GM12874 (cell line): ENCODE measurements at regions not wholly inside any gene's neighbourhood (a gene's known extent, or its start where the extent isn't known, plus 50 kb on each side); places are given as distances from the start of the nearest gene placed in this dataset.

Source experiments
- CTCF ChIP-seq: IDR thresholded peaks from 2 replicates; pipeline ENCODE4 v1.5.1; 2011; ENCODE audit warnings: low read depth, mild to moderate bottlenecking, control low read depth, low read length, moderate library complexity; ENCODE audit not compliant: insufficient read depth

- TF ChIP-seq CTCF: no peak
Measured at GRCh38 chr16:6892966-6893365, 439.7 kb upstream of the RBFOX1 start.

GRCh38 chr16:6891496-6891895 is 441.1 kb upstream of the RBFOX1 start:
- TF ChIP-seq CTCF: no peak

GRCh38 chr16:6888531-6888930 is 444.1 kb upstream of the RBFOX1 start:
- TF ChIP-seq CTCF: no peak

GRCh38 chr16:6884002-6884401 is 448.6 kb upstream of the RBFOX1 start:
- no peak for TF ChIP-seq CTCF

GRCh38 chr16:6880263-6880662 is 452.4 kb upstream of the RBFOX1 start:
- TF ChIP-seq CTCF: no peak

- no peak for TF ChIP-seq CTCF
Measured at GRCh38 chr16:6864671-6865070, 468.0 kb upstream of the RBFOX1 start.

GRCh38 chr16:6864244-6864643 is 468.4 kb upstream of the RBFOX1 start:
- TF ChIP-seq CTCF: no peak

GRCh38 chr16:6863135-6863534 is 469.5 kb upstream of the RBFOX1 start:
- no peak for TF ChIP-seq CTCF
